Stomach (tissue), 4 donors: ENCODE measurements at regions not wholly inside any gene's neighbourhood (a gene's known extent, or its start where the extent isn't known, plus 50 kb on each side); places are given as distances from the start of the nearest gene placed in this dataset.

Source experiments
- CTCF ChIP-seq, 7 experiments: fragments of 450-650 bp in 4 of 7; fragments of 200-600 bp in 3 of 7; sonication (generic) in 3 of 7; IDR thresholded peaks; one replicate each; pipeline ENCODE4 v1.5.1; 2016 to 2019; ENCODE audit warnings: antibody characterized with exemption in 7 of 7, control low read depth in 2 of 7, mild to moderate bottlenecking in 1 of 7
- EP300 ChIP-seq: sonication (generic); formaldehyde crosslinking; IDR thresholded peaks from one replicate; pipeline ENCODE4 v1.6.1; 2017; ENCODE audit warnings: antibody characterized with exemption
- POLR2A ChIP-seq, 4 donors: fragments of 450-650 bp; IDR thresholded peaks; one replicate each; pipeline ENCODE4 v1.6.1; 2016; ENCODE audit warnings: antibody characterized with exemption in 4 of 4, control low read depth in 2 of 4, mild to moderate bottlenecking in 1 of 4, moderate library complexity in 1 of 4
- POLR2AphosphoS5 ChIP-seq, 3 donors: sonication (generic); formaldehyde crosslinking; IDR thresholded peaks; one replicate each; pipeline ENCODE4 v1.6.1; 2016; ENCODE audit warnings: antibody characterized with exemption in 3 of 3

GRCh38 chr22:22996511-22997261, 73.6 kb upstream of the GNAZ start:
- TF ChIP-seq CTCF (IDR thresholded peaks at IDR 0.05), result no peak
- TF ChIP-seq POLR2A (IDR thresholded peaks at IDR 0.05), result no peak
- no peak for TF ChIP-seq EP300
- TF ChIP-seq POLR2AphosphoS5 (IDR thresholded peaks at IDR 0.05), result no peak
